ENCODE measurements at regions not wholly inside any gene's neighbourhood (a gene's known extent, or its start where the extent isn't known, plus 50 kb on each side); places are given as distances from the start of the nearest gene placed in this dataset.

DNA sequence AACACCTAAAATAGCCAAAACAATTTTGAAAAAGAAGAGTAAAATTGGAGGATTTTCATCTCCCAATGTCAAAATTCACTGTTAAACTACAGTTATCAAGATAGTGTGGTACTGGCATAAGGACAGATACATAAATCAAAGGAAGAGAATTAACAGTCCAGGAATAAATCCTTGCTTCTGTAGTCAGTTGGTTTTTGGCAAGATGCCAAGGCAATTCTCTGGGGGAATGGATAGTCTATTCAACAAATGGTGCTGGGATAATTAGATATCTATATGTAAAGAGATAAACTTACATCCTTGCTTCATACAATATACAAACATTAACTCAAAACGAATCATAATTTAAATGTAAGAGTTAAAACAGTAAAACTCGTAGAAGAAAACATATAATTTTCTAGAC lies 57.9 kb upstream of the SELENOK start:
- no peak for ATAC-seq
- Histone ChIP-seq H3K4me3 (replicated peaks in 1 of 2; ENCODE audit: low read depth in 1 of 2, low read length in 2 of 2) (no peak overlapping the region), H3K9ac (ENCODE audit: low read length) (no peak overlapping the region), H2AFZ (ENCODE audit: low read depth, low read length, poor library complexity, severe bottlenecking) (no peak overlapping the region), H3K4me1 (ENCODE audit: control insufficient read depth in 1 of 2, insufficient read depth in 2 of 2, low read length in 2 of 2) (no peaks in the 10 kb centered on the region), H3K36me3 (ENCODE audit: control insufficient read depth in 1 of 2, insufficient read depth in 2 of 2, low read length in 2 of 2) (no peaks in the 10 kb centered on the region), H3K9me2 (ENCODE audit: insufficient read depth) (no peaks in the 10 kb centered on the region), H3K27ac (ENCODE audit: low read depth, low read length) (no peak overlapping the region), H3K9me3 (ENCODE audit: control insufficient read depth in 1 of 2, insufficient read depth in 1 of 2, low read depth in 1 of 2, low read length in 2 of 2) (no peaks in the 10 kb centered on the region), H3K79me2 (ENCODE audit: insufficient read depth, low read length) (no peaks in the 10 kb centered on the region), H3K4me2 (ENCODE audit: low read length) (no peak overlapping the region), H4K20me1 (ENCODE audit: insufficient read depth) (no peaks in the 10 kb centered on the region), H3K27me3 (ENCODE audit: insufficient read depth, low read length) (no peaks in the 10 kb centered on the region)
- ChIA-PET POLR2A (no interaction called here), RAD21 (ENCODE audit: low non-redundant PET in 1 of 2, low total read pairs in 2 of 2, uncharacterized antibody in 2 of 2, unreplicated experiment in 2 of 2) (no interaction called here), CTCF (no interaction called here)
- TF ChIP-seq ZFX (IDR thresholded peaks at IDR 0.05), result no peak
- no peak for TF ChIP-seq JUND (IDR thresholded peaks at IDR 0.05)
- TF ChIP-seq, protein P1, sequence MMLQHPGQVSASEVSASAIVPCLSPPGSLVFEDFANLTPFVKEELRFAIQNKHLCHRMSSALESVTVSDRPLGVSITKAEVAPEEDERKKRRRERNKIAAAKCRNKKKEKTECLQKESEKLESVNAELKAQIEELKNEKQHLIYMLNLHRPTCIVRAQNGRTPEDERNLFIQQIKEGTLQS (IDR thresholded peaks at IDR 0.05), result no peak
- TF ChIP-seq SP1 (IDR thresholded peaks at IDR 0.05; ENCODE audit: low read depth), result no peak
- no peak for TF ChIP-seq REST (IDR thresholded peaks at IDR 0.05; ENCODE audit: low read depth)
- no peak for TF ChIP-seq POLR2AphosphoS5 (IDR thresholded peaks at IDR 0.05; ENCODE audit: low read depth, low read length)
- TF ChIP-seq, protein P2, sequence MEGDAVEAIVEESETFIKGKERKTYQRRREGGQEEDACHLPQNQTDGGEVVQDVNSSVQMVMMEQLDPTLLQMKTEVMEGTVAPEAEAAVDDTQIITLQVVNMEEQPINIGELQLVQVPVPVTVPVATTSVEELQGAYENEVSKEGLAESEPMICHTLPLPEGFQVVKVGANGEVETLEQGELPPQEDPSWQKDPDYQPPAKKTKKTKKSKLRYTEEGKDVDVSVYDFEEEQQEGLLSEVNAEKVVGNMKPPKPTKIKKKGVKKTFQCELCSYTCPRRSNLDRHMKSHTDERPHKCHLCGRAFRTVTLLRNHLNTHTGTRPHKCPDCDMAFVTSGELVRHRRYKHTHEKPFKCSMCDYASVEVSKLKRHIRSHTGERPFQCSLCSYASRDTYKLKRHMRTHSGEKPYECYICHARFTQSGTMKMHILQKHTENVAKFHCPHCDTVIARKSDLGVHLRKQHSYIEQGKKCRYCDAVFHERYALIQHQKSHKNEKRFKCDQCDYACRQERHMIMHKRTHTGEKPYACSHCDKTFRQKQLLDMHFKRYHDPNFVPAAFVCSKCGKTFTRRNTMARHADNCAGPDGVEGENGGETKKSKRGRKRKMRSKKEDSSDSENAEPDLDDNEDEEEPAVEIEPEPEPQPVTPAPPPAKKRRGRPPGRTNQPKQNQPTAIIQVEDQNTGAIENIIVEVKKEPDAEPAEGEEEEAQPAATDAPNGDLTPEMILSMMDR (IDR thresholded peaks at IDR 0.05 in 2 of 3, conservative IDR thresholded peaks at IDR 0.05 in 1 of 3; ENCODE audit: borderline replicate concordance in 1 of 3, insufficient read depth in 1 of 3, low read depth in 2 of 3, low read length in 2 of 3), result no peak
- intact Hi-C loops (cut with micrococcal nuclease), result loop anchor here (10.0 kb wide), 1 partner anchor 195 kb away; no protein-coding TSS in a partner anchor
- no peak for DNase-seq (ENCODE audit: low read depth, low spot score)
- no TSS peak for BruUV-seq (replicated peaks)
